ENCODE measurements at regions not wholly inside any gene's neighbourhood (a gene's known extent, or its start where the extent isn't known, plus 50 kb on each side); places are given as distances from the start of the nearest gene placed in this dataset.

DNA sequence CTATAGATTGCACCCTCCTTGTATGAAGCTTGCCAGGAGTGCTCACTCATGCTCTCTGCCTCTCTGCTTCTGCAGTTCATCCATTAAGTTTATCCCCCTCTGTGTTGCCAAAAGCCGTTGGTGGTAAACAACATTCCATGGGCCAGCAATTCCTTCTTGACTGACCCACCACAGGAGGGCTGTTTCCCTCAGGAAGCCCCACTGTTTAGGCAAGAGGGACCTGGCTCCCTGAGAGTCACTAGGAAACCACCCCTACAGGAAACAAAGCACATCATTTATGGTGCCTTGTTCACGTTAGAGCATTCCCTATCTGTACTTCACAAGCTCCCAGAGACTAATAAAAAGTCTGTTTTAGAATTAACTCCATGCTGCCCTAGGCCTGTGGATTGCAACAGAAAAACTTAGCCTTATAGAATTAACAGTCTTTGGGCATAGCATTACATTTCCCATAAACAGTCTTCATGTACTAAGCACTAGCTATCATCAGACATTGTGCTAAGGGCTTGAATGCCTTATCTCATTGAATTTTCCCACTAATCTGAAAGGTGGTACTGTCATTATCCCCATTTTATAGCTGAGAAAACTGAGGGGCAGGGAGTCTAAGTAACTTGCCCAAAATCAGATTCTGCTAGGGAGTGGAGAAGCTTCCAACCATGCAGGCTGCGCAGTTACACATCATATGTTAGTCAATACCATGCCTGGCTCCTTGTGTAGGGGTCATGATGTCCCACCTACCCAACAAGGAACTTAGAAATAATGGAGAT lies 149.9 kb downstream of the SHQ1 start:
- TF ChIP-seq, protein P1, sequence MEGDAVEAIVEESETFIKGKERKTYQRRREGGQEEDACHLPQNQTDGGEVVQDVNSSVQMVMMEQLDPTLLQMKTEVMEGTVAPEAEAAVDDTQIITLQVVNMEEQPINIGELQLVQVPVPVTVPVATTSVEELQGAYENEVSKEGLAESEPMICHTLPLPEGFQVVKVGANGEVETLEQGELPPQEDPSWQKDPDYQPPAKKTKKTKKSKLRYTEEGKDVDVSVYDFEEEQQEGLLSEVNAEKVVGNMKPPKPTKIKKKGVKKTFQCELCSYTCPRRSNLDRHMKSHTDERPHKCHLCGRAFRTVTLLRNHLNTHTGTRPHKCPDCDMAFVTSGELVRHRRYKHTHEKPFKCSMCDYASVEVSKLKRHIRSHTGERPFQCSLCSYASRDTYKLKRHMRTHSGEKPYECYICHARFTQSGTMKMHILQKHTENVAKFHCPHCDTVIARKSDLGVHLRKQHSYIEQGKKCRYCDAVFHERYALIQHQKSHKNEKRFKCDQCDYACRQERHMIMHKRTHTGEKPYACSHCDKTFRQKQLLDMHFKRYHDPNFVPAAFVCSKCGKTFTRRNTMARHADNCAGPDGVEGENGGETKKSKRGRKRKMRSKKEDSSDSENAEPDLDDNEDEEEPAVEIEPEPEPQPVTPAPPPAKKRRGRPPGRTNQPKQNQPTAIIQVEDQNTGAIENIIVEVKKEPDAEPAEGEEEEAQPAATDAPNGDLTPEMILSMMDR (IDR thresholded peaks at IDR 0.05), result no peak
- TF ChIP-seq EZH2 (IDR thresholded peaks at IDR 0.05), result no peak
